ENCODE measurements at regions not wholly inside any gene's neighbourhood (a gene's known extent, or its start where the extent isn't known, plus 50 kb on each side); places are given as distances from the start of the nearest gene placed in this dataset.
"Not testable (repeated sequence)": the region's sequence is repeated elsewhere in the genome, so short reads cannot be mapped to it uniquely, and the experiment has no call there.

DNA sequence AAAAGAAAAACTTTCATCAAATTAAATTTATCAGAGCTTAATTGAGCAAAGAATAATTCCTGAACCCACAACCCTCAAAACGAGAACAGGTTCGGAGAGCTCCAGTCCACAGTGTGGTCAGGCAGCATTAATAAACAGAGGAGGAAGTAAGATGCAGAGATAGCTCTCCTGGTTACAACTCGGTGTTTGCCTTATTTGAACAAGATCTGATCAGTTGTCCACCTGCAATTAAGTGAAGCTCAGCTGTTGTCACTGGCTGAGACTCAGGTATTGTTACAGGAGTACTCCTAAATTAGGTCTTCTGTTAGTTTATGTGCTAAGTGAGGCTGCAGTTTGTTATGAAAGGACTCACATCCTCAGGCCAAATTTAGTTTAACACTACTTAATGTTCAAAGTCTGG, 451.4 kb upstream of the PDE3A start:
- no peak for TF ChIP-seq CTCF (IDR thresholded peaks at IDR 0.05; ENCODE audit: low read depth, low read length)
- TF ChIP-seq EZH2phosphoT487 (IDR thresholded peaks at IDR 0.05; ENCODE audit: low read depth): no peak
- H3K9ac ChIP-seq (ENCODE audit: low read length): no peak overlapping the region
- H3K79me2 ChIP-seq (ENCODE audit: low read length): no peaks in the 10 kb centered on the region
- no peak overlapping the region for H3K27ac ChIP-seq (ENCODE audit: low read length)
- H4K20me1 ChIP-seq (ENCODE audit: insufficient read depth, low read length): no peaks in the 10 kb centered on the region
- peak overlapping the region; percentile 23 for H3K4me2 ChIP-seq (ENCODE audit: low read length)
- H3K9me3 ChIP-seq (ENCODE audit: insufficient read depth, low read length): no peaks in the 10 kb centered on the region
- peak overlapping the region; percentile 17; the same call in 1 of the 2 replicates for H2AFZ ChIP-seq (ENCODE audit: low read depth, low read length)
- H3K36me3 ChIP-seq (replicated peaks; ENCODE audit: low read depth, low read length): peaks cover 3% of the 10 kb centered on the region
- no peak overlapping the region for H3K4me3 ChIP-seq (ENCODE audit: low read length)
- peaks cover 28% of the 10 kb centered on the region for H3K4me1 ChIP-seq (ENCODE audit: low read length)
- H3K27me3 ChIP-seq (ENCODE audit: low read depth, low read length): no peaks in the 10 kb centered on the region

- H3K4me3 ChIP-seq (ENCODE audit: low read length); H4K20me1 ChIP-seq (ENCODE audit: insufficient read depth, low read length); H3K79me2 ChIP-seq (ENCODE audit: low read length); H3K27me3 ChIP-seq (ENCODE audit: low read depth, low read length); H3K4me2 ChIP-seq (ENCODE audit: low read length); H3K9me3 ChIP-seq (ENCODE audit: insufficient read depth, low read length); H3K9ac ChIP-seq (ENCODE audit: low read length); H3K36me3 ChIP-seq (replicated peaks; ENCODE audit: low read depth, low read length): not testable (repeated sequence)
- peak overlapping the region; percentile 34; the same call in 1 of the 2 replicates for H2AFZ ChIP-seq (ENCODE audit: low read depth, low read length)
- 0 out of 2 replicates have a peak overlapping the region, but pooled peaks have one; percentile 10 for H3K27ac ChIP-seq (ENCODE audit: low read length)
- H3K4me1 ChIP-seq (ENCODE audit: low read length): peaks cover 15% of the 10 kb centered on the region
Measured at GRCh38 chr12:19921716-19922115, 446.6 kb upstream of the PDE3A start.

DNA sequence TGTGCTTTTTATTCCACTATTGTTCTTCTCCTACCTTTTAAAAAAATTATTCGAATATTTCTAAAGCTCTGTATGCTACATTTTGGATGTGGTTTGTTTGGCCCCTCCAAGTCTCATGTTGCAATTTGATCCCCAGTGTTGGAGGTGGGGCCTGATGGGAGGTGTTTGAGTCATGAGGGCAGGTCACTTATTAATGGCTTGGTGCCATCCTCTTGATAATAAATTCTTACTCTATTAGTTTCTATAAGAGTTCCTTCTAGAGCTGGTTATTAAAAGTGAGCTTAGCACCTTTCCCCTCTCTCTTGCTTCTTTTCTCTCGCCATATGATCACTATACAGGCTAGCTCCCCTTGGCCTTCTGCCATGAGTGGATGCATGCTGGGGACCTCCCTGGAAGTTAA, 445.6 kb upstream of the PDE3A start:
- H3K9me3 ChIP-seq (ENCODE audit: insufficient read depth, low read length): no peaks in the 10 kb centered on the region
- peaks cover 3% of the 10 kb centered on the region for H3K36me3 ChIP-seq (replicated peaks; ENCODE audit: low read depth, low read length)
- H3K27ac ChIP-seq (ENCODE audit: low read length): no peak overlapping the region
- no peaks in the 10 kb centered on the region for H4K20me1 ChIP-seq (ENCODE audit: insufficient read depth, low read length)
- no peak for TF ChIP-seq EZH2phosphoT487 (IDR thresholded peaks at IDR 0.05; ENCODE audit: low read depth)
- TF ChIP-seq CTCF (IDR thresholded peaks at IDR 0.05; ENCODE audit: low read depth, low read length): no peak
- H3K4me3 ChIP-seq (ENCODE audit: low read length): no peak overlapping the region
- peaks cover 8% of the 10 kb centered on the region for H3K4me1 ChIP-seq (ENCODE audit: low read length)
- H3K4me2 ChIP-seq (ENCODE audit: low read length): no peak overlapping the region
- H3K9ac ChIP-seq (ENCODE audit: low read length): no peak overlapping the region
- H3K79me2 ChIP-seq (ENCODE audit: low read length): no peaks in the 10 kb centered on the region
- H2AFZ ChIP-seq (ENCODE audit: low read depth, low read length): no peak overlapping the region
- H3K27me3 ChIP-seq (ENCODE audit: low read depth, low read length): no peaks in the 10 kb centered on the region

DNA sequence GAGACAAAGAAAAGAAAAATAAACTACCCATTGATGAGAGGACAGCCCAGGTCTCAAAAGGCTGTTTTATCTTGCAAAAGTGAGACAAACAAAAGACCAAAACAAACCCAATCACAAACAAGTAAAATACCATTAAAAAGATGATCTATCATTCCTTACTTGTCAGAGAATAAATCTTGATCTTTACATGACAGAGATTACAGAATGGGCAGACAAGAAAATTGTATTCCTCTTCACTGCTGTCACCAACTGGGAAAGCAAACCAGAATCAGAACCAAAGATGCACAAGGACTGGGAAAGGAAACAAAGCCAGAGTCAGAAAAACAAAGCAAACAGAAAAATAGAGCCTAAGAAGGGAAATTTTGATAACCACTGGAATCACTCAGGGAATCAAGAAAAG, 444.0 kb upstream of the PDE3A start:
- TF ChIP-seq CTCF (IDR thresholded peaks at IDR 0.05; ENCODE audit: low read depth, low read length): no peak
- TF ChIP-seq EZH2phosphoT487 (IDR thresholded peaks at IDR 0.05; ENCODE audit: low read depth): no peak
- no peak overlapping the region for H3K9ac ChIP-seq (ENCODE audit: low read length)
- H3K4me1 ChIP-seq (ENCODE audit: low read length): peaks cover 8% of the 10 kb centered on the region
- no peaks in the 10 kb centered on the region for H3K9me3 ChIP-seq (ENCODE audit: insufficient read depth, low read length)
- H3K79me2 ChIP-seq (ENCODE audit: low read length): no peaks in the 10 kb centered on the region
- H3K4me3 ChIP-seq (ENCODE audit: low read length): no peak overlapping the region
- H3K27ac ChIP-seq (ENCODE audit: low read length): no peak overlapping the region
- H4K20me1 ChIP-seq (ENCODE audit: insufficient read depth, low read length): no peaks in the 10 kb centered on the region
- H2AFZ ChIP-seq (ENCODE audit: low read depth, low read length): no peak overlapping the region
- H3K36me3 ChIP-seq (replicated peaks; ENCODE audit: low read depth, low read length): peaks cover 3% of the 10 kb centered on the region
- no peaks in the 10 kb centered on the region for H3K27me3 ChIP-seq (ENCODE audit: low read depth, low read length)
- H3K4me2 ChIP-seq (ENCODE audit: low read length): no peak overlapping the region

DNA sequence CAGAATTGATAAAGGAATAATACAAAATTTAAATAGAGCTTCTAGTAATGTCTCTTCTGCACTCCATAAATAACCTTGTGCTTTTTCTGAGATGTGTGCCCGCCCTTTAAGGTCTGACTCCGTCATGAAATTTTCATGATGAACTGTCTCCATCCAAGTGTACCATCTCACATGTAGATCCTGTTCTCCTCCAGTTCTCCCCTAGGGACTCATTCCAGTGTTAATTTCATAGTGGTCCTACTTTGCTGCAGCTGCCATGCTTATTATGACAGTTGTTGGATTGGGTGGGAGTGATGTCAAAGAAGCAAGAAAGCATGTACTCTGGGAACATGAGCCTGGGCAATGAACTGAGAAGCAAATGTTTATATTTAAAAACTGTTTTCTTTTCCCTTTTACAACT, 442.5 kb upstream of the PDE3A start:
- H3K36me3 ChIP-seq (replicated peaks; ENCODE audit: low read depth, low read length): no peaks in the 10 kb centered on the region
- no peak overlapping the region for H2AFZ ChIP-seq (ENCODE audit: low read depth, low read length)
- TF ChIP-seq EZH2phosphoT487 (IDR thresholded peaks at IDR 0.05; ENCODE audit: low read depth) (no peak), CTCF (IDR thresholded peaks at IDR 0.05; ENCODE audit: low read depth, low read length) (no peak)
- H3K4me3 ChIP-seq (ENCODE audit: low read length): no peak overlapping the region
- H3K4me2 ChIP-seq (ENCODE audit: low read length): no peak overlapping the region
- no peak overlapping the region for H3K27ac ChIP-seq (ENCODE audit: low read length)
- H3K79me2 ChIP-seq (ENCODE audit: low read length): no peaks in the 10 kb centered on the region
- H3K9ac ChIP-seq (ENCODE audit: low read length): no peak overlapping the region
- no peaks in the 10 kb centered on the region for H3K27me3 ChIP-seq (ENCODE audit: low read depth, low read length)
- H4K20me1 ChIP-seq (ENCODE audit: insufficient read depth, low read length): no peaks in the 10 kb centered on the region
- H3K9me3 ChIP-seq (ENCODE audit: insufficient read depth, low read length): no peaks in the 10 kb centered on the region
- peaks cover 8% of the 10 kb centered on the region for H3K4me1 ChIP-seq (ENCODE audit: low read length)

Data from OCI-LY3 (cell line).